NCI-H1105 (cell line): ENCODE measurements at regions not wholly inside any gene's neighbourhood (a gene's known extent, or its start where the extent isn't known, plus 50 kb on each side); places are given as distances from the start of the nearest gene placed in this dataset.

Source experiments
- DNase-seq: peaks from one replicate; lab custom pipeline; 2025; lab: John Stamatoyannopoulos, UW

GRCh38 chr2:221064058-221064854 is 507.8 kb downstream of the EPHA4 start:
- no peak for DNase-seq

DNA sequence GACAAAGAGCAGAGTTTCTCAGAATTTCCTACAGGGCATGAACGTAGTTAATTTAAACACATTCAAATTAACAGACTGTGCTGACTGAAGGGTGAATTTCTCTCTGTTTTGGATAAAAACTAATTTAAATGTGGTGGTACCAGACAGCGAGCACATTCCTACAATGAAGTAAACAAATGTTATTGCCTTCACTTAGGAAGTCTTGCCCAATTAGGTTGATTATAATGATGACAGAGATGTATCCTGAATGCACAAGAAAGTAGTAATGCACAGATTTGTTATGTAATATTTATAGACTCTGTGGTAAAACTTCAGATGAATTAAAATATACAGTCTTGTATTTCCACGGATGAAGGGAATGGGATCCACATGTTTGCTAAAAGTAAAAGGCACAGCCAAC is 507.2 kb downstream of the EPHA4 start:
- no peak for DNase-seq

- no peak for DNase-seq
Observed at GRCh38 chr2:221068123-221068522, 504.0 kb downstream of the EPHA4 start.

- DNase-seq = no peak
Observed at GRCh38 chr2:221070106-221070505, 502.0 kb downstream of the EPHA4 start.

DNA sequence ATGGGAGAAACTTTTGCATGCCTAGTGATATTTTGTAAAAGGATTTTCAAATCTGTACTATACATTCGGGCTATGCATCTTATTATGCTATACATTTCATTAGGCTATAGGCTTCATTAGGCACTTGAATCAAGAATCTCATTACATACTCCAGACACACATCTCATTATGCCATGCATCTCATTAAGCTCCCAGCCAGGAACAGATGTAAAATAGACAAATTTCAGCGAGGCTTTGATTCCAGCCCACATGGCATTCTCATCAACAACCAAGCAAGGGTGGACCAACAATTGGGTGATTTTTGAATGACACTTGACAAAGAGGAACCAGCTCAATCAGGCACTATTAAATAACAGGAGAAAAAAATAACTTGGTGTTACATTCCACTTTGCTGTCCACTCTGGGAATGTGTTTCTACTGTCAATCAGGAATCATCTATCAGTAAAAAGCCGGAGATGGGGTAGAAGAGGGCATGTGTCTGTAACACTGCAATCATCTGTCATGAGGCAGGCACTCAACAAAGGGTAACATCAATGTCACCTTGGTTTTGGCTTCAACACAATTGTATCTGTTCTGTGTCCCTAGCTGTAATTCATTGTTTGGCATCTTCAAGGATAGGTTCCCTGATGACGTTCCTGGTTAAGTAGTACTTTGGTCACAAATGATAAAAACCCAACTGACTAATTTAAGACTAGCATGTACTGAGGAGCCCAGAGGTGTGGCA is 498.6 kb downstream of the EPHA4 start:
- DNase-seq = no peak

DNA sequence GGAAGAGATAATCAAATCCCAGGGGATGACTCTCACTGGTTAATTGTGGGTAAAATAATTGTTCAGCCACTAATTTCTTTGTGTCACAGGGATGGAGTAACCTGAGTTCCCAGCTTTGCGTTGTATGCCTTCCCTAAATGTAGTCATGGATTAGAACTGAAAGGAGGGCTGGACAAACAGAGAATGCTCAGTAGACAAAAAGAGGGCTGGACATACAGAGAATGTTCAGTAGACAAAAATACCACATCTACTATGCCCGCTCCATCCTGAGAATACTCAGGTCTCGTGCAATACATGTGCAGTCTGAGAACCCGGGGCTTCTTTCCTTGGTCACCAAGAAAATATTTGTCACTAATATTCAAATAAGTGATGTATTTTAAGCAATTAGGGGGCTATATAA is 497.9 kb downstream of the EPHA4 start:
- no peak for DNase-seq

DNA sequence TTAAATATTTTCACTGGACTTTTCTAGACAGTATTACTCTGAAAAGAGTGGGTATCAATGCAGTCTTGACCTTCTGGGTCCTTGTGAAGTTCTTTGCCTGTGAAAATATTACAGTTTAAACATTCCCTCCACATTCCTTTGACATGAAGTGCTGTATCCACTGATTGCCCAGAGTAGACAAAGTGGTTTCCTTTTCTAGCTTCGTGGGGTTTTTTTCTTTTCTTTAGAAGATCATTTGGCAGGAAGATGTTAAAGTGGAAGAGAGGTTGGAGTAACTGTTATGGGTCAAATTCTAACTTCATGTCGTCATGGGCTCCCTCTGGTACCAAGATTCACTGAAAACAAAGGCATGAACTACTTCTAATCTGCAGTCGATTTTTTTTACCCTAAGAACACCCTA is 496.9 kb downstream of the EPHA4 start:
- DNase-seq = no peak

DNA sequence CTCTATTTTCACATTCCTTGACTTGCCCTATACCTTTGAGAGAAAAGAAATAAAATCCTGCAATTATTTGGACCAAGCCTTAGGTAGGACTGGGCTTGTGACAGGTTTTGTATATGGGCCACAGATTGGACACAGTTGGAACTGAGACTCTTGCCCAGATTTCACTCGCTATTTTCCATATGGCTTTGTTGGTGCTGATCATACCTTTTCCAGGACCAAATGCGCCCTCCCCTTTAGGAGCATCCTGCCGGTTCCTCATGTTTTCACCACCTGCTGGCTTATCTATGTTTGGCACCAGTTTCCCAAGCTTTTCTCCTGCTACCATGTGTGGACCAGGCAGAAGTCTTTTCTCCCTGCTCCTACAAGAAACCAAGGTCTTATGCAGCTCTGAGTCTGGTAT is 494.9 kb downstream of the EPHA4 start:
- DNase-seq = no peak

- DNase-seq = no peak
Observed at GRCh38 chr2:221077799-221078198, 494.3 kb downstream of the EPHA4 start.

DNA sequence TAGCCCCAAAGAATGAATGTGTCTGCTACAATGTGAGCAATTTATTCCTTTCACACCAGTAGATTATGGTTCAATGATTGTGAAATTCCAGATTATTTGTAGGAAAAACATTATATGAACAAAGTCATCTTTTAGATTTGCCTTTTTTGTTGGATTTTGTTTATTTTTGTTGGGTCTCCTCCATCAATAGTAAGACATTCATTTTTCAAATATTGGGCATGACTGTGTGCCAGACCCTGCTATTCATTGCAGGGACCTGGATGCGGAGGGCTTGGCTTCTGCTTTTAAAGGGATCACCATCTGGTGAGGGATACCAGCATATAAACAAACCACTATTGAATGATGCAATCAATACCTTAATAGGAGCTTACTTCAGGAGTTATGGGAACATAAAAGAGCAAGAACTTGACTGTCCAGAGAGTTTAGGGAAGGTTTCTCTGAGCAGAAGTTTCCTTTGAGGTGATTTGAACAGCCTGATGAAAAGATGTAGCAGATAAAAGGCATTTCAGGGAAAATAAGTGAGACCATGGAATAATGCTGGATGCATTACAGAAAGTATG is 486.7 kb downstream of the EPHA4 start:
- no peak for DNase-seq

GRCh38 chr2:221085936-221086335 is 486.2 kb downstream of the EPHA4 start:
- DNase-seq = no peak

GRCh38 chr2:221087779-221088178 is 484.3 kb downstream of the EPHA4 start:
- no peak for DNase-seq

GRCh38 chr2:221088506-221088905 is 483.6 kb downstream of the EPHA4 start:
- DNase-seq = no peak

GRCh38 chr2:221095356-221095755 is 476.7 kb downstream of the EPHA4 start:
- DNase-seq = no peak

DNA sequence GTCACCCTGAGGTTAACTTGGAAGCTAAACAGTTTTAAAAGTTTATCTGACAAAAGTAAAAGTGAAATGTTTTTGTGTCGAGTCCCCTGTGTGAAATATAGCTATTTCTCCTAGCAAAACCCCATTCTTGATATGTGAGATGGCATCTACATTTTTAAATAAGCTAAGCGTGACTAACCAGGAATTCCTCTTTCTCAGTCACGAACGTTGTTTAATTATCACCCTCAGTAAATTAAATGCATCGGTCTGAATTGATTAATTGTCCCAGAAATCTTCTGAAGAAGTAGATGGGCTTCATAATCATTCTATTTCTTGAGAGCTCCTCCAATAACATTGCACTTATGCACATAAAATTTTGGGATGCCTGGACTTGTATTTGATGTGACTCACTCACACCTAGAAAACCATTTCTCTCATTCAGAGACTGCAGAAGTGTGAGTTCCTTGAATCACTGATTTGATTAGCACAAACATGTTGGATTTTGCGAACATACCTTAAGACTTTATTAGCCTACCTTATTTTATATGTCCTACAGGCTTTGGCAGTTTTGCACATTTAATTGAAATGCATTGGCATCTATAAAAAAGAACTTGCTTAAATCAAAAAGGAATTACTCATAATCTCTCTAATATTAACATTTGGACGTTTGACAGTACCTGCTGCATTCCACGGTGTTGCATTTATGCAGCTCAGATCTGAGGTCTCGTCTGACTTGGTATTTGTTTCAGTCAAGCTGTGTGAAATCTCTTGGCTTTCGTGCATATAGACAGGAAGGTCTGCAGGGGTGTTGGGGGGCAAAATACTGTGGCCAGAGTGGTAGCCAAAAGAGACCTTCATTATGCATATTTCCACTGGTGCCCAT is 475.2 kb downstream of the EPHA4 start:
- DNase-seq = no peak

DNA sequence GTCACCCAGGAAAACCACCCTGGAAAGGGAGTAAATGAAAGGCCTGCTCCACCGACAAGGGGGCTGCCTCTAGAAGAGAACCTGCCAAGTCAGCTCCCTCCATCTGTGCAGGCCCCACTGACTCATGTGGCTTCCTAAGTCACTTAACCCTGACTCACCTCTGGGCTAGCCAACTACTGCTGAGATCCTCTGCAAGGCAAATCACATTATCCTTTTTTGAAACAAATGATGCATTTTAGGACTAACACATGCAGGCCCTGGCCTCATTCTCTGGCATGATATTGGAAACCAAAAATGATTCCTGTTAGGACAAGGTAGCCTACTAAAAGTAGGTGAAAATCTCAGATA is 474.6 kb downstream of the EPHA4 start:
- no peak for DNase-seq

DNA sequence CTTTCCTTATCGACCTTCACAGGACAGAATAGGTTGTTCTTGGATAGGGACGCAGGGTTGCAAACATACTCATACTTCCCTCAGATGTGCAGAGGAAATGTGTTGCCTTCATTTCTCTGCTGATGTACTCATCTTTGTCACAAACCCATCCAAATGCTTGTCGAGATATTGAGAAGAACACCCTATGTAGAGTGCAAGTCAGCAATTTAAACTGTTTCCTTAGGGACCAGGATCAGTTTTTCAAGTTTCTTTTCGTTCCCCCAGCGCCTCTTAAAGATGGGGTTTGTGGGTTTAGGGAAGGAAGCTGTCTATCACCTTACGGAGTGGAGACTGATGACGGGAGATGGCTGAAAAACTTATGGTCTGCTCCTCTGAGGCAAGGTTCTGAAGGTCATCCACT is 474.2 kb downstream of the EPHA4 start:
- no peak for DNase-seq

- DNase-seq = no peak
Observed at GRCh38 chr2:221100467-221101089, 471.5 kb downstream of the EPHA4 start.

DNA sequence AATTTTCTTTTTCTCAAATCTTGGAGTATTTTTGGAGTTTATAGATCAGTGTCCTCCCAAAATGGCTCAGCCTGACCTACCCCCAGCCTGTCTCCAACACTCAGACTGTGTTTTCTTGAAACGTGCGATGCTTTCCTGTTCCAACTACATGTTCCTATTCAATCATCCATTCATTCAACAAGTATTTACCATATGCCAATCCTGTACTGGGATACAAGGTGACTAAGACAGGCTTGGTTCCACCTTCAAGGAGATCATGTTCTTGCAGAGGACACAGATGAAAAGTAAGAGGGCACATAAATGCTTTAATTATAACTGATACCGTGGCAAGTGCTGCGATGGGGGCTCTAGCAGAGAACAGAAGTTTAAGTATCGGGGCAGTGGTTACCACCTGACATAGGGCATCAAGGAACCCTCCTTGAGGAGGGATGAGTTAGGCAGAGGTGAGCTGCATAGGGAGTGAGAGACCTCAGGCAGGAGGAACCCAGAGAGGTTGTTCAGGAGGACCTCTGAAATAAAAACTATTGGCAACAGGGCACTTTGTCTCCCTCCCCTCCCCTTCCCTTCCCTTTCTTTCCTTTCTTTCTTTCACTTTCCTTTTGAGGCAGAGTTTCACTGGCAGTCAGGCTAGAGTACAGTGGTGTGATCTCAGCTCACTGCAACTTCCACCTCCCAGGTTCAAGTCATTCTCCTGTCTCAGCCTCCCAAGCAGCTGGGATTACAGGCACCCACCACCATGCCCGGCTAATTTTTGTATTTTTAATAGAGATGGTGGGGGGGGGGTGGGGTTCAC is 469.0 kb downstream of the EPHA4 start:
- no peak for DNase-seq

DNA sequence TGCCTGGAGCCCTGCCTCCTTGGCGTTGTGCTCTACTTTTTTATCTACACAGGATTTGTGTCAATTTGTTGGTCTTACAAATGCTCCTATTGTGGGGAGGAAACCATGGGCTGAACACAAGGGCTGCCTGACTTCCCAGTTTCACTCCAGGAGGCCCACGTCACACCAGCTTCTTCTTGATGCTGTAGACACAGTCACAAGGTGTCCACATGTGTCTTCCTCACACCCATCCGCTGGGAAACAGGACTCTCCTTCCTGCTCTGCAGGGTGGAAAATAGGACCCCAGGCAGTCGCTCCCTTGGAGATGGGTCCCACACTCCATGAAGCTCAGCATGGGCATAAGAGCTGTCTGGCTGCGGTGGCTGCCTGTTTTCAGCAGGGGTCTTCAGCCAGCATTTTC is 468.2 kb downstream of the EPHA4 start:
- DNase-seq = no peak

- DNase-seq = no peak
Observed at GRCh38 chr2:221104361-221104811, 467.7 kb downstream of the EPHA4 start.
